ENCODE measurements at regions not wholly inside any gene's neighbourhood (a gene's known extent, or its start where the extent isn't known, plus 50 kb on each side); places are given as distances from the start of the nearest gene placed in this dataset.

DNA sequence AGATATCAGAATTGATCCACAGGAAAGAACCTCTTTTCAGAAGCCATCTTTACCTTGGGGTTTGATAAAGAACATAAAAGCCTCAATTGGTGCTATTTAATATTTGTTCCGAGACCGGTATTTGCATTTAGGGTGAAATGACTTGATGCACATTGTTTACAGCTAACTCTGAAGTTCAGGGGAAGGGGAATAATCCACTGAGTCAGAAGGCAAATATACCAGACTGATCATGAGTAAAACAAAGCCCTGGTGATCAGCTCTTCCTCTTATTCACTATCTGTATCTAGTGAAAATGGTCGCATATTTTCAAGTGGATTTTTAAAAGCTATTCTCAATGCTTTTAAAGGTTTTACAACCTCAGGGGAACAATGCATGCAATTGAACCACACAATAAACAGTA, 53.0 kb upstream of the ATP8B1 start:
- no peak for TF ChIP-seq RCOR1 (IDR thresholded peaks at IDR 0.05; ENCODE audit: insufficient replicate concordance, low read length)
- TF ChIP-seq RAD21 (IDR thresholded peaks at IDR 0.05; ENCODE audit: low read length): no peak
- TF ChIP-seq CHD1 (IDR thresholded peaks at IDR 0.05; ENCODE audit: low read depth, low read length): no peak
- no CpG with 5 or more reads among the region's 3 CpGs for whole genome bisulfite sequencing, 2 experiments (ENCODE audit: extremely low coverage in 2 of 2, insufficient read length in 1 of 2)
- no peak overlapping the region for H3K14ac ChIP-seq (replicated peaks; ENCODE audit: low read depth, low read length)
- H3K4me3 ChIP-seq (ENCODE audit: insufficient read depth, low read depth, low read length): no peak overlapping the region
- no peaks in the 10 kb centered on the region for H3K9me3 ChIP-seq (ENCODE audit: control insufficient read depth, insufficient read depth, low read length)
- in situ Hi-C loops (cut with MboI; ENCODE audit: low sequenced_read_pairs): no loop called here
- no peak overlapping the region for H4K8ac ChIP-seq (ENCODE audit: low read depth in 2 of 2, low read length in 2 of 2)
- no peak overlapping the region for H3K56ac ChIP-seq (ENCODE audit: extremely low read depth, insufficient read depth, low read length)
- no peak overlapping the region for H3K4ac ChIP-seq (ENCODE audit: low read depth, low read length)
- no peaks in the 10 kb centered on the region for H3K4me1 ChIP-seq (ENCODE audit: control insufficient read depth, insufficient read depth, low read length)
- no peak overlapping the region for H4K5ac ChIP-seq (ENCODE audit: low read depth, low read length)
- ChIA-PET CTCF (no interaction called here), POLR2A (ENCODE audit: unreplicated experiment) (interaction anchor here (0.5 kb wide), 1 partner anchor 81 kb away, joined by 4 read pairs; no protein-coding TSS in a partner anchor)
- no peak overlapping the region for H2AFZ ChIP-seq (replicated peaks; ENCODE audit: low read length, poor library complexity)
- no peak overlapping the region for H2BK5ac ChIP-seq (ENCODE audit: low read depth, low read length, poor library complexity, severe bottlenecking)
- H3K18ac ChIP-seq (ENCODE audit: low read depth, low read length): no peak overlapping the region
- DNase-seq (no peak), ATAC-seq (ENCODE audit: low read depth) (no peak)
- H3K4me2 ChIP-seq (ENCODE audit: low read depth, low read length): no peak overlapping the region
- no peak overlapping the region for H2AK5ac ChIP-seq (ENCODE audit: low read depth, low read length)
- dilution Hi-C loops (cut with HindIII; ENCODE audit: low sequenced_read_pairs, unreplicated experiment): no loop called here
- no peak overlapping the region for H2BK15ac ChIP-seq (ENCODE audit: low read depth, low read length)
- no peak overlapping the region for H2BK20ac ChIP-seq (ENCODE audit: low read depth, low read length)
- no peak overlapping the region for H4K91ac ChIP-seq (ENCODE audit: insufficient read depth, low read depth, low read length)
- intact Hi-C loops (cut with micrococcal nuclease): loop anchor here (10.0 kb wide), 1 partner anchor 221 kb away; no protein-coding TSS in a partner anchor
- H3K9me1 ChIP-seq (ENCODE audit: insufficient read depth, low read length): no peaks in the 10 kb centered on the region
- H3K79me1 ChIP-seq (ENCODE audit: low read depth in 1 of 2, low read length in 2 of 2): no peaks in the 10 kb centered on the region
- no peak overlapping the region for H3K9ac ChIP-seq (ENCODE audit: low read depth, low read length)
- H3K27me3 ChIP-seq (ENCODE audit: control insufficient read depth, insufficient read depth, low read length): no peaks in the 10 kb centered on the region
- no TSS peak for BruUV-seq (replicated peaks)
- no peak overlapping the region for H3K27ac ChIP-seq (ENCODE audit: insufficient read depth, low read length)
- H3K36me3 ChIP-seq (ENCODE audit: control insufficient read depth, insufficient read depth, low read length): no peaks in the 10 kb centered on the region
- no peak overlapping the region for H3K23ac ChIP-seq (ENCODE audit: low read depth, low read length)
- H2AK9ac ChIP-seq (replicated peaks; ENCODE audit: low read depth, low read length, poor library complexity): no peak overlapping the region
- no peaks in the 10 kb centered on the region for H4K20me1 ChIP-seq (ENCODE audit: insufficient read depth, low read length)
- no peak overlapping the region for H2BK120ac ChIP-seq (ENCODE audit: low read depth, low read length)

All from IMR-90 (cell line).